GM10266 (cell line): ENCODE measurements at regions not wholly inside any gene's neighbourhood (a gene's known extent, or its start where the extent isn't known, plus 50 kb on each side); places are given as distances from the start of the nearest gene placed in this dataset.

ENCODE experiments used
- DNase-seq: peaks from one replicate; pipeline ENCODE4 v3.0.0; 2012; ENCODE audit errors: extremely low spot score
- TF ChIP-seq, protein P1 (sequence below): IDR thresholded peaks from 2 replicates; pipeline ENCODE4 v1.5.1; 2012; ENCODE audit warnings: mild to moderate bottlenecking, low read depth; ENCODE audit not compliant: control insufficient read depth, insufficient read depth; ENCODE audit errors: missing control alignments

DNA sequence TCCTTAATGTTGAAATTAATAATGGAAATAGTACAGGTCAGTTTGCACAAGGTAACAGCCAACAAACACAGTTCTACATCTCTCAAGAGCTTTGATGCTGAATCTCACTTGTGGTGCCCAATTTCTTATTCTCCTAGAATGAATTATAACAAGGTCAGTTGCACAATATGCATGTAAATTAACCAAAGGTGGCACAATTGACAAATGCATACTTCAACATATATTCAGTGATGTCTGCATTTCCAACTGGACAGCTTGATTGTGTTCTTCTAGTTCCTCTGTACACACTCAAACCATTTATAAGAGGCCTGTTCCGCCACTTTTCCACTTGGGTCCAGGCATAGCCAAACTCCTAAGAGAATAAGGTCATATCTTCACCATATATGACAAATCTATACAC, 210.3 kb upstream of the EPHA5 start:
- DNase-seq = no peak
- TF ChIP-seq, protein P1, sequence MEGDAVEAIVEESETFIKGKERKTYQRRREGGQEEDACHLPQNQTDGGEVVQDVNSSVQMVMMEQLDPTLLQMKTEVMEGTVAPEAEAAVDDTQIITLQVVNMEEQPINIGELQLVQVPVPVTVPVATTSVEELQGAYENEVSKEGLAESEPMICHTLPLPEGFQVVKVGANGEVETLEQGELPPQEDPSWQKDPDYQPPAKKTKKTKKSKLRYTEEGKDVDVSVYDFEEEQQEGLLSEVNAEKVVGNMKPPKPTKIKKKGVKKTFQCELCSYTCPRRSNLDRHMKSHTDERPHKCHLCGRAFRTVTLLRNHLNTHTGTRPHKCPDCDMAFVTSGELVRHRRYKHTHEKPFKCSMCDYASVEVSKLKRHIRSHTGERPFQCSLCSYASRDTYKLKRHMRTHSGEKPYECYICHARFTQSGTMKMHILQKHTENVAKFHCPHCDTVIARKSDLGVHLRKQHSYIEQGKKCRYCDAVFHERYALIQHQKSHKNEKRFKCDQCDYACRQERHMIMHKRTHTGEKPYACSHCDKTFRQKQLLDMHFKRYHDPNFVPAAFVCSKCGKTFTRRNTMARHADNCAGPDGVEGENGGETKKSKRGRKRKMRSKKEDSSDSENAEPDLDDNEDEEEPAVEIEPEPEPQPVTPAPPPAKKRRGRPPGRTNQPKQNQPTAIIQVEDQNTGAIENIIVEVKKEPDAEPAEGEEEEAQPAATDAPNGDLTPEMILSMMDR = no peak

DNA sequence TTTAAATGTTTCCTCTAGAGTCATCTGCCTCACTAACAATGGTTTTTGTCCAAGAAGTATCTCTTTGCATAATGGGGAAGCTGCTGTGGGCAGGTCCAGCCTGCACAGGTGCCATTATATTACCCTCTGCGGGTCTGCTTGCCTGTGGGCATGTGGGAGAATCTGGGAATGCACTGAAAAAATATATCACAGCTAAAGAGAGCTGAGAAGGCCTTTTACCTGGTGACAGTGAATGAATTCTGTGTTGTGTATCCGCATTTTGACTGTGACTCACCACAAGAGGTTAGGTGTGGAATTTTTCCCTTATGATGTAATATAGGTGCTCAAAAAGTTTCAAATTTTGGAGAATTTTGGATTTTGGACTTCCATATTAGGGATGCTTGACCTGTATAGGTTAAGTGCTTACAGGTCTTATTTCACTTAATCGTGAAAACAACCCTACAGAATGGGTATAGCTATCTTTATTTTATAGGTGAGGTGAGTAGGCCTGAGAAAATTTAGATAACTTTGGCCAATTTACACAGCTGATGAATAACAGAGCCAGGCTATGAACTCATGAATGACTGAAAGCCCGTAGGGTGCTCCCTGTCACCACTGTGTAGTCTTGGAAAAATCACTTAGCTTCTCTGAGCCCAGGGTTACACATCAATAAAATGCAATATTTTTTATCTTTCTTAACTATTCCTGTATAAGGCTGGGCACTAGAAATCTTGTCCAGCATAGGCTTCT, 198.0 kb upstream of the EPHA5 start:
- TF ChIP-seq, protein P1 = no peak
- no peak for DNase-seq

DNA sequence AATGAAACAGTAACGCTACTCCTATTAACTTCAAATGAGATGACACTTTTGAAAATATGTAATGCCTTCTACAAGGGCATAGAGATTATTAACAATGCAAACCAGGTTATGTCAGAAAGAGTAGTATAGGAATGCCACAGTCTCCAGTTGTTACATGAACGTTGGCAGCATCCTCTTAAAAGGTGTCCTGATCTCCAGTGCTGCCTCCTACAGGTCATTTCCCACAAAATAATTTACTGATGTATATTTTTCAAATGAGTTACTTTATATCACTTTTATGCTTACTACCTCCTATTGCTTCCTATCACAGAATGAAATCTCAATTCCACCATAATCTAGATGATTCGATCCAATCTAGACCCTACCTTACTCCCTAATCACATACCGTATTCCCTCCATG, 195.2 kb upstream of the EPHA5 start:
- peak; percentile 2 for DNase-seq

DNA sequence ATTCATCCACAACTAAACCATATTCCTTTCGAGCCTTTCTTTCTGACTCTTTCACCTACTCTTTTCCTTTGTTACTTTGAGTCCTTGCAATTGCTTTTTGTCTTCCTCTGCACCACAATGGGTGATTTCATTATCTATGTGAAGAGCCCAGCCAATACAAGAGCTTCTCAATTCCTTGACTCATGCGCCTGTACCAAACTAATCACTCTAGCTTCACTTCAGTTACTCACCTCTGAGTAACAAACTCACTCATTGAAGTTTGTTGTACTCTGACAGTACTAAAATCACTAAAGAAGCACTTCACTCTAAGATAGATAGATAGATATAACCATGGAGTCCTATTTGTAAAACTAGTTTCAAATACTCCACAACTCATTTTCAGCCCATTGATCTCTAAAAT, 191.7 kb upstream of the EPHA5 start:
- TF ChIP-seq, protein P1 = no peak
- no peak for DNase-seq

More for the DNA sequence above, 195.2 kb upstream of the EPHA5 start:
- TF ChIP-seq, protein P1 = peak; percentile 20

DNA sequence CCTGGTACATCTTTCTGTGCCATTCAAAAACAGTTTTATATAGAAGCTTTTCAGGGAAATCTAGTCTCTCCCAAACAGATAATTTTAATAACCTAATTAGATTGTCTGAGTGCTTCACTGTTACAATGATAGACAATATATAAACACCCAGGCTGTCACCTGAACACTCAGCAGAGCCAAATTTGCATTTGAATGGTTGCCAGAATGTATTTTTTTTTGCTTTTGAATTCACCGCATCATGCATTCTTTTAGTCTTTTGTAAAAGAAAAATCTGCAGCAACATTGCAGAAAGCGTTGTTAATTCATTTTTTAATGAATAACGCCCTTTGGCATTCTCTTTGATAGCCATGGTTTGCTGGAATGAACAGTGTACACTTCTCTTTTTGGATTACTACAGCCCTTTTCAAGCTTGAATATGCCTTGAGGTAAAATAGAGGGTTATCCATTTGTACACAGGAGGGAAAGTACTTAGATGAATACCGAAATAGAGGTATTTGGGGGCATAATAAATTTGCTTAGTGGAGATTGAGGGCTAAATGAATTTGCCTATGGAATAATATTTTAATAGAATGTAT, 175.0 kb upstream of the EPHA5 start:
- no peak for DNase-seq
- TF ChIP-seq, protein P1 = no peak

DNA sequence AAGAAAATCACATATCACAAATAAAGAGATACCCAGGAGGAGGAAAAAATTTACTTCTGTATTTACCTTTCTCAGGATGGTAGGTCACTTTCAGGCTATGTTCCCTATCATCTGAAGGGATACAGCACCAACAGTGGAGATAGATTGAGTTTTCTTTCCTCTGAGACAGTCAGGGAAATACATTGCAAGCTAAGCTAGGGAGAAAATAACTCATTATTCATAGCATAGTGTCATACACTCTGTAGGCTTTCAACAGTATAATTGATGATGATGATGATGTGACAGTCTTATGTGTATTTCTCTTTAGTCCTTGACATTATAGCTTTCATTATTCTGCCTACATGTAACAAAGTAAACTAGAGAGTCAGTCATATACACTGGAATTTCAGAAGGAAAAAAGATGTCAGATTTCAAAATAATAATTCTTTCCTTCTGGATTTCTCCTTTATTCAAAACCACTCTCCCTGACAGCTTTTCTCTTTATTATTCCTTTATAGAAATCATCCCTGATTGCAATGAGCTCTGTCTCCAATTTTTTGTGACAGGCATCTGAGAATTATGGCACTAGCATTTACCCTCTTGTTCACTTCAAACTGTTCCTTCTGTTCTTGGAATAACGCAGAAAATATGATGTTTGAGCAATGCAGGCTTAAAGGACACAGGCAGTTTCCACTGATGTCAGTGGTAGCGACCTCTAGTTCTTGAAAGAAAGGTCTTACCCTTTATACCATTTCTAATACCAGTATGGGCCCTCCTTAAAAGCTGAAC, 169.1 kb upstream of the EPHA5 start:
- TF ChIP-seq, protein P1 = no peak

More for the DNA sequence above, 169.1 kb upstream of the EPHA5 start:
- DNase-seq = no peak
